Left colon (tissue), 2 donors: ENCODE measurements at regions not wholly inside any gene's neighbourhood (a gene's known extent, or its start where the extent isn't known, plus 50 kb on each side); places are given as distances from the start of the nearest gene placed in this dataset.
"Not testable (repeated sequence)": the region's sequence is repeated elsewhere in the genome, so short reads cannot be mapped to it uniquely, and the experiment has no call there.

Experiments
- ATAC-seq: fragments of 200-7000 bp; cut with Tn5 transposase; one replicate; pipeline ENCODE4 v1.9.1; 2020; ENCODE audit warnings: mild to moderate bottlenecking, moderate library complexity
- DNase-seq, 2 donors: peaks; one replicate each; pipeline ENCODE4 v3.0.0-alpha.2; 2020
- intact Hi-C, 2 donors: fragments of 100-400 bp; cut with DNase I in 1 of 2; cut with micrococcal nuclease in 1 of 2; formaldehyde crosslinking; loops; one replicate each; pipeline versions ENCODE4 v1.11.2 to v1.14.0; 2022; cut with DNase I, micrococcal nuclease
- donor health status: DM: no; HTN: no; CAD: no.
- donor health status: DM: yes; HTN: yes; CAD: no.

DNA sequence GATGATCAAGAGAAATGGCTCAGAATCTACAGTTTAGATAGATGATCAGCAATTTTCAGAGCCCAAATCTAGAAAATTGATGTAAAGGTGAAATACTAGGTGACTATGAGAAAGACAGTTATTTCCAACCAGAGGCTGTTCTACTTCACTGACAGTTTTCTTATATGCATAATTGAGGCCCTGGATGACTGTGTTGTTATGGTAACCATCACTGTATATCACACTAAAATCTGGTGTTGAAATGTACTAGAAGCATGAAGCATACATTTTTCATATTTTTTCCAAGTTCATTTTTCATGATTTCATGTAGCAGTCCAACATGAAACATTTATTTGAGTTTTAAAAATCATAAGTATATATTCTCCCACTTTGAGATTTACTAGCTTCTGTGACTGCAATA, 87.4 kb downstream of the ATXN3L start:
- intact Hi-C loops = no loop called here
- ATAC-seq (no peak), DNase-seq (no peak)

GRCh38 chrX:13226214-13226613, 93.6 kb downstream of the ATXN3L start:
- no peak for DNase-seq
- ATAC-seq = no peak
- intact Hi-C loops = no loop called here

GRCh38 chrX:13223868-13224567, 95.8 kb downstream of the ATXN3L start:
- ATAC-seq = peak; percentile 82
- DNase-seq = peak in 1 of 2 donors; percentile 29
- intact Hi-C loops = no loop called here

- no peak for DNase-seq
- intact Hi-C loops = no loop called here
- ATAC-seq = peak; percentile 31
Observed at GRCh38 chrX:13220916-13221315, 98.9 kb downstream of the ATXN3L start.

DNA sequence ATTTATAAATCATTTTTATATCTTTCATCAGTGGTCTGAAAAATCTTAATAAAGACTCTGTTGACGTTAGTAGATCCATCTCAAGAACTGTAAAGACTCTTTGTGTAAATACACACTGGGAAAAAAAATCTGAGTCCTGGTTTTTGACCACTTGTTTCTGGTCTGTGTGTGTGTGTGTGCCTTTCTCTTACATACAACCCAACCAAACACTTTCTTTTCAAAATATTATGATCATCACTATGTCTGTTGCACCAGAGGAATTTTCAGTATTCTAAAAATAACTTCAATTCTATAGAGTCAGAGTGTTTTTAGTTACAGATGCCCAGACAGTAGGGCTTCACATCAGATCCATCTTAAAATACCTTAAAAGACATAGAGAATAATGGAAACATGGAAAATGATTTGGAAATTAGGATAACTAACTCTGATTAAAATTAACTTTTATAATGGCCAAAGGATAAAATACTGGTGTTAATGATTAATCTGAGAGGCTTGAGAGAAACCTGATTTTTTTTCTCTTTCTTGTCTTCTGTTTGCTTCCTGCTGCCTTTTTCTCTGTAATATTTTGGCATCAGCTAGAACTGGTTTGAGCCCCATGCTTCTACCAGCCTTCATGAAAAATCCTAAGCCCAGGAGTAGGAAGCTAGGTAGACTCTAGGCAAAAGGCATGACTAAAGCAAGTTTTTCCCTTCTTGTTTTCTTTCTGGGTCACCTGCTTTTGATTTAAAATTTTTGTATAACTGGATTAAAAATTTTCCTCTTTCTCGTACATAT, 99.7 kb downstream of the ATXN3L start:
- ATAC-seq = peak; percentile 42
- intact Hi-C loops = no loop called here

GRCh38 chrX:13218758-13219157, 101.1 kb downstream of the ATXN3L start:
- ATAC-seq (peak; percentile 53), DNase-seq (no peak)
- intact Hi-C loops = no loop called here

More for the DNA sequence above, 99.7 kb downstream of the ATXN3L start:
- no peak for DNase-seq

GRCh38 chrX:13216139-13216538, 103.7 kb downstream of the ATXN3L start:
- intact Hi-C loops = no loop called here
- ATAC-seq = no peak

DNA sequence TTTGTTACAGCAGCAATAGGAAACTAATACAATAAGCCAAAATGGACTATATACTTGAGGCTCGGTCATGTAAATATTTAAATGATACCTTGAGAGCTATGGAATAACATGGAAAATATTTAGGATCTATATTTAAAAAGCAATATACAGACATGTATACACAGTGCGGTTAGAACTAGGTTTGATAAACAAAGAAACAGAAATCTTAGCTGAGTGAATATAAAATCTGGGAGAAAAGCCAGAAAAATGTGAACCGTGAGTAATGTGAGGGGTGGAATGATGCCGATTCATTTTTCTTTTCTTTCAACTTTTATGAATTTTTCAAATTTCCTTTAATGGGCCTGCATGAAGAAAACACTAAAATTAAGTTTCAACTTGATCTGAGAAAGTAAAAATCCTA, 104.1 kb downstream of the ATXN3L start:
- intact Hi-C loops = no loop called here

More at GRCh38 chrX:13216139-13216538, 103.7 kb downstream of the ATXN3L start:
- no peak for DNase-seq

DNA sequence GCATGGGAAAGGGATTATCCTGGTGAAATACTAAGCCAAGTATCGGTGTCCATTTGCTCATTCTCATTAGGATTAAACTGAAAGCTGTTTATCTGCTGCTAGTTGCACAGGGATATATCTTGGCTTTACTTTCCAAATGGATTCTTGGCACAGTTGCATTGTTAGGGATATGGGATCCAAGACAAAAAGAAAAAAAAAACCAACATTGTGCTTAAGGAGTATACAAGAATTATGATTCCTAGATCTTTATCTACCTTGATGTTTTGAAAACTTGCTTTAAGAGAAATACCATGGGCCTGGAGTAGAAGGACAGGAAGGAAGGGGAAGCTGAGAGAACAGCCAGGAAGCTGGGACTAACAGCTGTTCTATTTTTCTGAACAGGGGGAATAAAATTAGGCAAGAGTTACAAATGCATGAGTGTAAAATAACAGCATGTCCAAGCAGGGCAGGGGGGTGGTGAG, 107.6 kb downstream of the ATXN3L start:
- DNase-seq (no peak), ATAC-seq (no peak)
- intact Hi-C loops = no loop called here

More for the DNA sequence above, 104.1 kb downstream of the ATXN3L start:
- ATAC-seq = no peak
- DNase-seq = no peak

GRCh38 chrX:13210142-13210541, 109.7 kb downstream of the ATXN3L start:
- intact Hi-C loops, ATAC-seq, DNase-seq: not testable (repeated sequence)

DNA sequence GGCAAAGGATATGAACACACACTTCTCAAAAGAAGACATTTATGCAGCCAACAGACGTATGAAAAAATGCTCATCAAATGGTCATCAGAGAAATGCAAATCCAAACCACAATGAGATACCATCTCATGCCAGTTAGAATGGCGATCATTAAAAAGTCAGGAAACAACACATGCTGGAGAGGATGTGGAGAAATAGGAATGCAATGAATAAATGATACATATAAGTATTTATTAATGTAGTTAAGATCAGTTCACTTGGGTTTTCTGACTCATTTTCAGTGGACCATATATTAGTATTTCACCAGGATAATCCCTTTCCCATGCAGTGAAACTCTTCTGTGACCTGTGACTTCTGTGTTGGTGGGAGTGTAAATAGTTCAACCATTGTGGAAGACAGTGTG, 110.1 kb downstream of the ATXN3L start:
- DNase-seq, intact Hi-C loops, ATAC-seq: not testable (repeated sequence)

- intact Hi-C loops = no loop called here
Observed at GRCh38 chrX:13208281-13208935, 111.4 kb downstream of the ATXN3L start.

GRCh38 chrX:13203271-13203670, 116.6 kb downstream of the ATXN3L start:
- ATAC-seq (no peak), DNase-seq (no peak)
- intact Hi-C loops = no loop called here

More at GRCh38 chrX:13208281-13208935, 111.4 kb downstream of the ATXN3L start:
- ATAC-seq = no peak
- DNase-seq = no peak

- no peak for ATAC-seq
- intact Hi-C loops = no loop called here
- no peak for DNase-seq
Observed at GRCh38 chrX:13201605-13202219, 118.1 kb downstream of the ATXN3L start.

DNA sequence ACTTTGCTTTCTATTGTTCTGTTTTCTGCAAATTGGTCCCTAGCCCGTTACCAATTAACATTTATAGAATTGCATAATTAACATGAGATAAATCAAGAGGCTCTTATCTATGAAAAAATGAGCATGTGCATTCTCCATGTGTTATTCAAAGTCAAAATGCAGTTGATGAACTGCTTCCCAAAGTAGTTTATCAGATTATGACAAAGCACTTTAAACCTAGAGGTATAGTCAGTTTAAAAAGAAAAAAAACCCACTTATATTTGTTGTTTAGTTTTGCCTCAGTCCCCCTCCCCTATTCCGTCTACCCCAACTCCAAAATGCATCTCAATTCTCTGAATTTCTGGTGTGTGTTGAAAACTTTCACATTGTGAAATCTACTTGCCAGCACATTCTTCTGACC, 119.5 kb downstream of the ATXN3L start:
- ATAC-seq (no peak), DNase-seq (no peak)
- intact Hi-C loops = no loop called here

GRCh38 chrX:13198762-13199064, 121.1 kb downstream of the ATXN3L start:
- ATAC-seq (no peak), DNase-seq (no peak)
- intact Hi-C loops = no loop called here

- DNase-seq (no peak), ATAC-seq (no peak)
- intact Hi-C loops = no loop called here
Observed at GRCh38 chrX:13198056-13198761, 121.6 kb downstream of the ATXN3L start.

DNA sequence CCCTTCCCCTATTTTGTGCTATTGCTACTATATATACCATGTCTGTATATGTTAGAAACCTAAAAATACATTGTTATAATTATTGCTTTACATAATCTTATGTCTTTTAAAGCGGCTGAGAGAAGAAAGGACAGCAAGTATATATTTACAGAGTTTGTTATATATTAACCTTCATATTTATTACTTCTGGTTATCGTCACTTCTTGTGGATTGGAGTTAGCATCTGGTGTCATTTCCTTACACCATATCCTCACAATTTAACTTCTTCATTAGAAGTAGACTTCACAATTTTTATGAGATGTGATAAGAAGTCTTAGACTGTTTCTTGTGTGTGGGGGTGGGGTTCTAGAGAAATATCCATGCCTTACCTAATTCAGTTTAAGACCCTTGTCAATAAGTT, 123.1 kb downstream of the ATXN3L start:
- DNase-seq (no peak), ATAC-seq (peak; percentile 75)
- intact Hi-C loops = no loop called here

- intact Hi-C loops = no loop called here
- ATAC-seq = no peak
- DNase-seq = no peak
Observed at GRCh38 chrX:13195340-13195739, 124.5 kb downstream of the ATXN3L start.
